SKM-1 treated with dmso at 0.1 percent for 144 hours (cell line): ENCODE measurements at regions not wholly inside any gene's neighbourhood (a gene's known extent, or its start where the extent isn't known, plus 50 kb on each side); places are given as distances from the start of the nearest gene placed in this dataset.

Experiments used
- DNase-seq: peaks from one replicate; lab custom pipeline; 2025; ENCODE audit not compliant: unreplicated experiment; lab: John Stamatoyannopoulos, UW

GRCh38 chr5:67530609-67531255 lies 334.1 kb upstream of the CD180 start:
- no peak for DNase-seq

- DNase-seq, result no peak
Measured at GRCh38 chr5:67528953-67529352, 332.4 kb upstream of the CD180 start.

- DNase-seq, result no peak
Measured at GRCh38 chr5:67526793-67527192, 330.2 kb upstream of the CD180 start.

GRCh38 chr5:67520161-67520908 lies 323.7 kb upstream of the CD180 start:
- no peak for DNase-seq

GRCh38 chr5:67518227-67518626 lies 321.6 kb upstream of the CD180 start:
- DNase-seq, result no peak

GRCh38 chr5:67516948-67517565 lies 320.5 kb upstream of the CD180 start:
- no peak for DNase-seq

- DNase-seq, result no peak
Measured at GRCh38 chr5:67515762-67516161, 319.2 kb upstream of the CD180 start.

- DNase-seq, result no peak
Measured at GRCh38 chr5:67515020-67515689, 318.6 kb upstream of the CD180 start.

GRCh38 chr5:67512758-67513157 lies 316.2 kb upstream of the CD180 start:
- DNase-seq, result no peak

- DNase-seq, result no peak
Measured at GRCh38 chr5:67511911-67512310, 315.3 kb upstream of the CD180 start.

GRCh38 chr5:67510204-67510603 lies 313.6 kb upstream of the CD180 start:
- no peak for DNase-seq

- no peak for DNase-seq
Measured at GRCh38 chr5:67509402-67510186, 313.0 kb upstream of the CD180 start.

GRCh38 chr5:67506241-67506640 lies 309.6 kb upstream of the CD180 start:
- DNase-seq, result no peak

- no peak for DNase-seq
Measured at GRCh38 chr5:67502951-67503350, 306.4 kb upstream of the CD180 start.

- no peak for DNase-seq
Measured at GRCh38 chr5:67496051-67496450, 299.5 kb upstream of the CD180 start.

- DNase-seq, result no peak
Measured at GRCh38 chr5:67495072-67495471, 298.5 kb upstream of the CD180 start.

GRCh38 chr5:67494186-67494855 lies 297.7 kb upstream of the CD180 start:
- no peak for DNase-seq

- DNase-seq, result no peak
Measured at GRCh38 chr5:67493676-67494075, 297.1 kb upstream of the CD180 start.

- DNase-seq, result no peak
Measured at GRCh38 chr5:67490543-67491321, 294.1 kb upstream of the CD180 start.

GRCh38 chr5:67488885-67489284 lies 292.3 kb upstream of the CD180 start:
- no peak for DNase-seq
